Smooth muscle cell (in vitro differentiated cells): ENCODE measurements at regions not wholly inside any gene's neighbourhood (a gene's known extent, or its start where the extent isn't known, plus 50 kb on each side); places are given as distances from the start of the nearest gene placed in this dataset.

Experiments used
- DNase-seq: peaks from one replicate; lab custom pipeline; 2025; ENCODE audit not compliant: unreplicated experiment; lab: John Stamatoyannopoulos, UW
- H2AFZ ChIP-seq: fragments of 200-600 bp; sonication (generic); 2 replicates; pipeline ENCODE4 v1.6.0; 2016; ENCODE audit warnings: antibody characterized with exemption, low read depth, mild to moderate bottlenecking
- H3F3A ChIP-seq: fragments of 200-600 bp; sonication (generic); 2 replicates; pipeline ENCODE4 v1.6.0; 2017; ENCODE audit warnings: antibody characterized with exemption, low read depth
- H3K27ac ChIP-seq: fragments of 200-600 bp; sonication (generic); 2 replicates; pipeline ENCODE4 v1.5.1; 2016; ENCODE audit warnings: low read depth, mild to moderate bottlenecking
- H3K27me3 ChIP-seq: fragments of 200-600 bp; sonication (generic); 2 replicates; pipeline ENCODE4 v1.6.1; 2016; ENCODE audit warnings: low read depth, mild to moderate bottlenecking
- H3K36me3 ChIP-seq: fragments of 200-600 bp; sonication (generic); 2 replicates; pipeline ENCODE4 v1.5.1; 2016; ENCODE audit warnings: low read depth
- H3K4me1 ChIP-seq: fragments of 200-600 bp; sonication (generic); 2 replicates; pipeline ENCODE4 v1.5.1; 2016; ENCODE audit warnings: low read depth
- H3K4me2 ChIP-seq: fragments of 200-600 bp; sonication (generic); 2 replicates; pipeline ENCODE4 v1.6.0; 2016; ENCODE audit warnings: mild to moderate bottlenecking
- H3K4me3 ChIP-seq: fragments of 200-600 bp; sonication (generic); 2 replicates; pipeline ENCODE4 v1.5.1; 2016; ENCODE audit warnings: mild to moderate bottlenecking
- H3K79me2 ChIP-seq: fragments of 200-600 bp; sonication (generic); 2 replicates; pipeline ENCODE4 v1.6.0; 2016; ENCODE audit warnings: low read depth, mild to moderate bottlenecking
- H3K9ac ChIP-seq: fragments of 200-600 bp; sonication (generic); 2 replicates; pipeline ENCODE4 v1.6.0; 2016; ENCODE audit warnings: low read depth
- H3K9me3 ChIP-seq: fragments of 200-600 bp; sonication (generic); replicated peaks from 2 replicates; pipeline ENCODE4 v1.5.1; 2016; ENCODE audit warnings: low read depth
- H4K20me1 ChIP-seq: fragments of 200-600 bp; sonication (generic); 2 replicates; pipeline ENCODE4 v1.6.0; 2016; ENCODE audit warnings: low read depth
- CTCF ChIP-seq: fragments of 200-600 bp; sonication (generic); IDR thresholded peaks from 2 replicates; pipeline ENCODE4 v1.5.1; 2017; ENCODE audit warnings: borderline replicate concordance, mild to moderate bottlenecking, antibody characterized with exemption; ENCODE audit not compliant: insufficient read depth, poor library complexity, severe bottlenecking
- WGBS: methylation state at CpG from one replicate; pipeline ENCODE4 v1.1.7; 2016; ENCODE audit warnings: low lambda C conversion rate; 5-methylcytosine and 5-hydroxymethylcytosine counted together

GRCh38 chr22:49011379-49011768, 816.3 kb downstream of the BRD1 start:
- 91% methylated on average over 11 of the region's 11 CpGs for WGBS
- Histone ChIP-seq H3K4me1 (no peaks in the 10 kb centered on the region), H3K4me3 (no peak overlapping the region), H3K36me3 (no peaks in the 10 kb centered on the region), H2AFZ (no peak overlapping the region), H3K4me2 (no peak overlapping the region), H3F3A (no peaks in the 10 kb centered on the region), H3K27ac (no peak overlapping the region), H3K27me3 (no peaks in the 10 kb centered on the region), H3K79me2 (no peaks in the 10 kb centered on the region), H3K9me3 (no peaks in the 10 kb centered on the region), H4K20me1 (no peaks in the 10 kb centered on the region), H3K9ac (no peak overlapping the region)
- no peak for DNase-seq
- TF ChIP-seq CTCF, result no peak

GRCh38 chr22:49010901-49011300, 816.8 kb downstream of the BRD1 start:
- TF ChIP-seq CTCF, result no peak
- Histone ChIP-seq H3F3A (no peaks in the 10 kb centered on the region), H3K79me2 (no peaks in the 10 kb centered on the region), H3K9ac (no peak overlapping the region), H3K4me3 (no peak overlapping the region), H3K4me1 (no peaks in the 10 kb centered on the region), H3K36me3 (no peaks in the 10 kb centered on the region), H3K9me3 (no peaks in the 10 kb centered on the region), H2AFZ (no peak overlapping the region), H3K27ac (no peak overlapping the region), H3K4me2 (no peak overlapping the region), H3K27me3 (no peaks in the 10 kb centered on the region), H4K20me1 (no peaks in the 10 kb centered on the region)
- WGBS, result 93% methylated on average over 12 of the region's 12 CpGs
- DNase-seq, result no peak

GRCh38 chr22:49010070-49010863, 817.4 kb downstream of the BRD1 start:
- TF ChIP-seq CTCF, result no peak
- no peak overlapping the region for H3K9ac ChIP-seq
- no peaks in the 10 kb centered on the region for H3K79me2 ChIP-seq
- H3F3A ChIP-seq, result no peaks in the 10 kb centered on the region
- H2AFZ ChIP-seq, result no peak overlapping the region
- DNase-seq, result no peak
- H4K20me1 ChIP-seq, result no peaks in the 10 kb centered on the region
- no peaks in the 10 kb centered on the region for H3K9me3 ChIP-seq
- no peak overlapping the region for H3K27ac ChIP-seq
- no peaks in the 10 kb centered on the region for H3K27me3 ChIP-seq
- WGBS, result 88% methylated on average over 25 of the region's 25 CpGs
- H3K4me3 ChIP-seq, result no peak overlapping the region
- no peaks in the 10 kb centered on the region for H3K4me1 ChIP-seq
- H3K36me3 ChIP-seq, result no peaks in the 10 kb centered on the region
- no peak overlapping the region for H3K4me2 ChIP-seq
